K562 (cell line): ENCODE measurements at regions not wholly inside any gene's neighbourhood (a gene's known extent, or its start where the extent isn't known, plus 50 kb on each side); places are given as distances from the start of the nearest gene placed in this dataset.

Experiments
- ATAC-seq: fragments of 200-7000 bp; cut with Tn5 transposase; 3 replicates; pipeline ENCODE4 v1.9.1; 2020; ENCODE audit warnings: moderate library complexity
- BruUV-seq: library from RNA; stranded (reverse); fragments of 400-500 nt; replicated peaks from 2 replicates; lab custom pipeline; 2021; lab: Mats Ljungman, UMichigan
- CTCF ChIA-PET: fragments of 300-600 bp; formaldehyde crosslinking; extraction: SDS; loops from one replicate; lab custom pipeline; 2021; ENCODE audit warnings: low intra/inter-chr PET ratio; lab: Yijun Ruan, JAX
- POLR2A ChIA-PET: fragments of 300-600, 350-650 bp; sonication (Branson Sonifier 250); formaldehyde crosslinking; extraction: SDS; loops from one replicate; lab custom pipeline; 2021; ENCODE audit warnings: antibody characterized with exemption, inconsistent platforms; lab: Yijun Ruan, JAX
- DNase-seq, 4 experiments: peaks; one replicate each; pipeline versions ENCODE4 v3.0.0 to v3.0.0-alpha.2; 2011 to 2018; ENCODE audit warnings: low spot score in 3 of 4, mixed read lengths in 3 of 4; ENCODE audit errors: extremely low read depth in 1 of 4
- FAIRE-seq: peaks from 2 replicates; lab custom pipeline; 2011; peaks lifted over from hg19 to GRCh38; lab: Jason Lieb, UNC
- H2AFZ ChIP-seq: 2 replicates; pipeline ENCODE4 v1.6.0; 2011; ENCODE audit warnings: low read depth, low read length, control low read depth, inconsistent platforms
- H3K27ac ChIP-seq: fragments of 200-600 bp; 3 replicates; pipeline ENCODE4 v1.8.0; 2011; ENCODE audit warnings: low read depth, mild to moderate bottlenecking, control low read depth, inconsistent platforms, low read length, moderate library complexity, mixed read lengths; ENCODE audit errors: extremely low read depth
- H3K27me3 ChIP-seq, 2 experiments: fragments of 300-600 bp in 1 of 2; 2 replicates in 1 of 2; 3 replicates in 1 of 2; pipeline versions ENCODE4 v1.6.0 to v1.8.0; 2011; ENCODE audit warnings: inconsistent platforms in 2 of 2, low read length in 2 of 2, mild to moderate bottlenecking in 1 of 2, mixed read lengths in 1 of 2, moderate library complexity in 1 of 2; ENCODE audit not compliant: control insufficient read depth in 2 of 2, insufficient read depth in 2 of 2
- H3K36me3 ChIP-seq: fragments of 300-600 bp; 3 replicates; pipeline ENCODE4 v1.8.0; 2011; ENCODE audit warnings: mild to moderate bottlenecking, low read length, inconsistent platforms; ENCODE audit not compliant: control insufficient read depth, insufficient read depth
- H3K4me1 ChIP-seq, 2 experiments: fragments of 200-600 bp in 1 of 2; replicated peaks in 1 of 2; 2 replicates in 1 of 2; 3 replicates in 1 of 2; pipeline versions ENCODE4 v1.5.1 to v1.8.0; 2011; ENCODE audit warnings: inconsistent platforms in 2 of 2, low read length in 2 of 2, mild to moderate bottlenecking in 1 of 2, mixed read lengths in 1 of 2, moderate library complexity in 1 of 2; ENCODE audit not compliant: control insufficient read depth in 2 of 2, insufficient read depth in 2 of 2
- H3K4me2 ChIP-seq: 2 replicates; pipeline ENCODE4 v1.6.1; 2011; ENCODE audit warnings: low read length, control low read depth, inconsistent platforms, mixed read lengths; ENCODE audit not compliant: insufficient read depth
- H3K4me3 ChIP-seq: fragments of 200-600 bp; sonication (generic), shearing (Covaris generic); 2 replicates; pipeline ENCODE4 v1.5.1; 2016; ENCODE audit warnings: control low read depth, inconsistent platforms
- H3K79me2 ChIP-seq: fragments of 200-600 bp; 3 replicates; pipeline ENCODE4 v1.8.0; 2011; ENCODE audit warnings: low read length, inconsistent platforms; ENCODE audit not compliant: control insufficient read depth, insufficient read depth
- H3K9ac ChIP-seq, 2 experiments: 2 replicates each; pipeline versions ENCODE4 v1.6.0 to v1.6.1; 2011; ENCODE audit warnings: low read depth in 2 of 2, low read length in 2 of 2, control low read depth in 1 of 2, inconsistent platforms in 1 of 2, mild to moderate bottlenecking in 1 of 2, mixed read lengths in 1 of 2; ENCODE audit not compliant: insufficient read depth in 1 of 2
- H3K9me1 ChIP-seq: one replicate; pipeline ENCODE4 v1.6.0; 2011; ENCODE audit warnings: inconsistent platforms, mild to moderate bottlenecking, low read length, moderate library complexity; ENCODE audit not compliant: control insufficient read depth, insufficient read depth
- H3K9me3 ChIP-seq: replicated peaks from 2 replicates; pipeline ENCODE4 v1.5.1; 2011; ENCODE audit warnings: low read depth, low read length, inconsistent platforms; ENCODE audit not compliant: control insufficient read depth, insufficient read depth
- H4K20me1 ChIP-seq: replicated peaks from 2 replicates; pipeline ENCODE4 v1.6.1; 2011; ENCODE audit warnings: low read length, inconsistent platforms, mixed read lengths; ENCODE audit not compliant: control insufficient read depth, insufficient read depth
- CCAR2 ChIP-seq: fragments of 200-400 bp; formaldehyde crosslinking; IDR thresholded peaks from 2 replicates; pipeline ENCODE4 v1.6.1; 2017; ENCODE audit warnings: mild to moderate bottlenecking, low read depth, low read length
- CREB1 ChIP-seq, 2 experiments: sonication (generic) in 1 of 2; formaldehyde crosslinking in 1 of 2; IDR thresholded peaks; 2 replicates each; pipeline versions ENCODE4 v1.6.1 to v1.8.0; 2012 to 2022; ENCODE audit warnings: inconsistent platforms in 1 of 2, mild to moderate bottlenecking in 1 of 2, missing genetic modification reagents in 1 of 2, moderate library complexity in 1 of 2
- LCOR ChIP-seq: sonication (generic); formaldehyde crosslinking; IDR thresholded peaks from 2 replicates; pipeline ENCODE4 v1.8.0; 2022; ENCODE audit warnings: mild to moderate bottlenecking, missing genetic modification reagents
- MEF2A ChIP-seq: IDR thresholded peaks from 2 replicates; pipeline ENCODE4 v1.6.1; 2011; ENCODE audit warnings: low read depth, mild to moderate bottlenecking, low read length, moderate library complexity; ENCODE audit not compliant: control insufficient read depth
- NCOA6 ChIP-seq: fragments of 450-650 bp; IDR thresholded peaks from 2 replicates; pipeline ENCODE4 v1.6.1; 2017; ENCODE audit warnings: mild to moderate bottlenecking
- NELFE ChIP-seq: IDR thresholded peaks from 2 replicates; pipeline ENCODE4 v1.6.1; 2011; ENCODE audit warnings: mild to moderate bottlenecking; ENCODE audit not compliant: insufficient read depth, insufficient read length
- SREBF1 ChIP-seq: fragments of 150-350 bp; IDR thresholded peaks from 2 replicates; pipeline ENCODE4 v1.6.1; 2014; ENCODE audit warnings: antibody characterized with exemption, low read depth, low read length, borderline replicate concordance
- SRSF1 ChIP-seq: fragments of 200-400 bp; formaldehyde crosslinking; IDR thresholded peaks from 2 replicates; pipeline ENCODE4 v1.6.1; 2017; ENCODE audit warnings: mild to moderate bottlenecking, low read depth, low read length, moderate library complexity
- TGIF2 ChIP-seq: sonication (generic); formaldehyde crosslinking; IDR thresholded peaks from 2 replicates; pipeline ENCODE4 v1.8.1; 2022; ENCODE audit warnings: mild to moderate bottlenecking, missing genetic modification reagents, moderate library complexity
- WGBS: fragments of 100-300 bp; shearing (Covaris generic); methylation state at CpG from one replicate; pipeline ENCODE4 v1.1.6; 2016; ENCODE audit warnings: low coverage, mixed read lengths; ENCODE audit not compliant: insufficient coverage; ENCODE audit errors: missing lambda C conversion rate; 5-methylcytosine and 5-hydroxymethylcytosine counted together
- in situ Hi-C: fragments of 300-500 bp; cut with MboI; formaldehyde crosslinking; loops from 4 replicates; pipeline ENCODE4 v1.15.0; 2018; ENCODE audit warnings: inconsistent platforms, mixed read lengths
- intact Hi-C: fragments of 100-400 bp; cut with micrococcal nuclease; formaldehyde crosslinking; loops from 2 replicates; pipeline ENCODE4 v1.14.2; 2022
- TF ChIP-seq, protein P1 (sequence below): sonication (generic); formaldehyde crosslinking; IDR thresholded peaks from 2 replicates; pipeline ENCODE4 v1.8.1; 2023; ENCODE audit warnings: mild to moderate bottlenecking, missing genetic modification reagents
- TF ChIP-seq, protein P2 (sequence below): fragments of 450-650 bp; formaldehyde crosslinking; IDR thresholded peaks from 2 replicates; pipeline ENCODE4 v1.4.0; 2020; ENCODE audit warnings: mild to moderate bottlenecking, moderate library complexity

DNA sequence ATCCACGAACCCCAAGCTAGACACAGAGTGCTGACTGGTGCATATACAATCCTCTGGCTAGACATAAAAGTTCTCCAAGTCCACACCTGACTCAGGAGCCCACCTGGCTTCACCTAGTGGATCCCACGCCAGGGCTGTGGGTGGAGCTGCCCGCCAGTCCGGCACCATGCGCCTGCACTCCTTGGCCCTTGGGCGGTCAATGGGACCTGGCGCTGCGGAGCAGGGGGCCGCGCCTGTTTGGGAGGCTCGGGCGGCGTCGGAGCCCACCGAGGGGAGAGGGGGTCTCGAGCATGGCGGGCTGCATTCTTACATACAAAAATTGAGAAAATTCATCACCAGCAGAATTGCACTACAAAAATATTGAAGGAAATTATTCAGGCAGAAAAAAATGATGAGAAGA, 120.7 kb upstream of the FAN1 start:
- H4K20me1 ChIP-seq, result no peaks in the 10 kb centered on the region
- DNase-seq (no peak), FAIRE-seq (no peak), ATAC-seq (no peak)
- H3K27ac ChIP-seq, result no peak overlapping the region
- H3K27me3 ChIP-seq, result no peaks in the 10 kb centered on the region
- H3K4me2 ChIP-seq, result no peak overlapping the region
- H3K9ac ChIP-seq, result no peak overlapping the region
- intact Hi-C loops (no loop called here), in situ Hi-C loops (no loop called here)
- CTCF ChIA-PET, result no interaction called here
- H3K4me3 ChIP-seq, result no peak overlapping the region
- no peak overlapping the region for H2AFZ ChIP-seq
- no peaks in the 10 kb centered on the region for H3K79me2 ChIP-seq
- H3K36me3 ChIP-seq, result no peaks in the 10 kb centered on the region
- H3K9me3 ChIP-seq, result no peaks in the 10 kb centered on the region
- H3K9me1 ChIP-seq, result no peaks in the 10 kb centered on the region
- no peaks in the 10 kb centered on the region for H3K4me1 ChIP-seq
- no peak for TF ChIP-seq SRSF1
- TF ChIP-seq, protein P1, sequence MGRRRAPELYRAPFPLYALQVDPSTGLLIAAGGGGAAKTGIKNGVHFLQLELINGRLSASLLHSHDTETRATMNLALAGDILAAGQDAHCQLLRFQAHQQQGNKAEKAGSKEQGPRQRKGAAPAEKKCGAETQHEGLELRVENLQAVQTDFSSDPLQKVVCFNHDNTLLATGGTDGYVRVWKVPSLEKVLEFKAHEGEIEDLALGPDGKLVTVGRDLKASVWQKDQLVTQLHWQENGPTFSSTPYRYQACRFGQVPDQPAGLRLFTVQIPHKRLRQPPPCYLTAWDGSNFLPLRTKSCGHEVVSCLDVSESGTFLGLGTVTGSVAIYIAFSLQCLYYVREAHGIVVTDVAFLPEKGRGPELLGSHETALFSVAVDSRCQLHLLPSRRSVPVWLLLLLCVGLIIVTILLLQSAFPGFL (CRISPR knock-in tag), result no peak
- TF ChIP-seq NELFE, result no peak
- no peak for TF ChIP-seq LCOR (CRISPR knock-in tag)
- no peak for TF ChIP-seq TGIF2 (CRISPR knock-in tag)
- no peak for TF ChIP-seq SREBF1
- no peak for TF ChIP-seq NCOA6
- TF ChIP-seq CCAR2, result no peak
- TF ChIP-seq, protein P2, sequence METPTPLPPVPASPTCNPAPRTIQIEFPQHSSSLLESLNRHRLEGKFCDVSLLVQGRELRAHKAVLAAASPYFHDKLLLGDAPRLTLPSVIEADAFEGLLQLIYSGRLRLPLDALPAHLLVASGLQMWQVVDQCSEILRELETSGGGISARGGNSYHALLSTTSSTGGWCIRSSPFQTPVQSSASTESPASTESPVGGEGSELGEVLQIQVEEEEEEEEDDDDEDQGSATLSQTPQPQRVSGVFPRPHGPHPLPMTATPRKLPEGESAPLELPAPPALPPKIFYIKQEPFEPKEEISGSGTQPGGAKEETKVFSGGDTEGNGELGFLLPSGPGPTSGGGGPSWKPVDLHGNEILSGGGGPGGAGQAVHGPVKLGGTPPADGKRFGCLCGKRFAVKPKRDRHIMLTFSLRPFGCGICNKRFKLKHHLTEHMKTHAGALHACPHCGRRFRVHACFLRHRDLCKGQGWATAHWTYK, result no peak
- no peak for TF ChIP-seq MEF2A
- no peak for TF ChIP-seq CREB1 (IDR thresholded peaks at IDR 0.05)
- TF ChIP-seq CREB1 (CRISPR knock-in tag; IDR thresholded peaks at IDR 0.05), result no peak
- POLR2A ChIA-PET, result no interaction called here
- no TSS peak for BruUV-seq
- WGBS, result 70% methylated on average over 14 of the region's 17 CpGs
